Activated CD8-positive, alpha-beta memory T cell treated with anti-CD3 and anti-CD28 coated beads, Interleukin-2, amount 50 U/mL, for 4 hours (primary cell): ENCODE measurements at regions not wholly inside any gene's neighbourhood (a gene's known extent, or its start where the extent isn't known, plus 50 kb on each side); places are given as distances from the start of the nearest gene placed in this dataset.
"Not testable (repeated sequence)": the region's sequence is repeated elsewhere in the genome, so short reads cannot be mapped to it uniquely, and the experiment has no call there.

Experiments used
- DNase-seq: peaks from one replicate; pipeline ENCODE4 v3.0.0-alpha.2; 2020

GRCh38 chrX:63285375-63285774, 65.8 kb downstream of the SPIN4 start:
- no peak for DNase-seq

- DNase-seq: no peak
Measured at GRCh38 chrX:63284659-63285058, 66.5 kb downstream of the SPIN4 start.

DNA sequence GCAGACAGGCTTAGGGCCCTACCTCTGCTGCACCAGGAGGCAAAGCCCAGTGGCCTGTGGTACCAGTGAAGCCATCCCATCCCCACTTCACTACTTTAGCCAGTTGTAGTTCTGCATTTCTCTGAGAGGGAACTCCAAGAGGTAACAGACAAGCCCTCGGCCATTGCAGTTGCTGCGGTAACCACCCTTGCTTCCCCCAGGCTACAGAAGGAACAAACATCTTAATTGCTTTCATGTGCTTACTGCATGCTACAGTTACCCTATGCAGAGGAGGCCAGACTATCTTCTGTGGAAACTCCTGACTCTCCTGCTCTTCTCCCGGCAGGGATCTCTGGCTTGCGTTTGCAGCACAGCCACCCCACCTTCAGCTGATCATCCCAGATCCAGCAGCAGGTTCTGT, 67.8 kb downstream of the SPIN4 start:
- no peak for DNase-seq

DNA sequence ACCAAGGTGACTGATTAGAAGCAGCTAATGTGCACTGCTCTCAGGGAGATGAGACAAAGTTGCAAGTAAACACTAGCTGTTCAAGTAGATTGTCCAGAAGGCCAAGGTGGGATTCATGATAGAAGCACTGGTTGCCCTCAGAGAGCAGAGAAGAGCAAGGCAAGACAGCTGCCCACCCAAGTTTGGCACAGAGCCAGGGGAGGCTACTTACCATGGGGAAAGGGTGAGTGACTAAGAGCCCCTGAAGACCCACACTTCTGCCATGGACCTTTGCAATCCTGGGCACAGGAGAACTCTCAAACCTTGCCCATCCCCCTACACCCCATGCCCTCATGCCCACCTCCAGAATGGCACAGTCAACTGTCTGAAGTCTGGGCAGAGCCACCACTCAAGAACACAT, 68.3 kb downstream of the SPIN4 start:
- no peak for DNase-seq

DNA sequence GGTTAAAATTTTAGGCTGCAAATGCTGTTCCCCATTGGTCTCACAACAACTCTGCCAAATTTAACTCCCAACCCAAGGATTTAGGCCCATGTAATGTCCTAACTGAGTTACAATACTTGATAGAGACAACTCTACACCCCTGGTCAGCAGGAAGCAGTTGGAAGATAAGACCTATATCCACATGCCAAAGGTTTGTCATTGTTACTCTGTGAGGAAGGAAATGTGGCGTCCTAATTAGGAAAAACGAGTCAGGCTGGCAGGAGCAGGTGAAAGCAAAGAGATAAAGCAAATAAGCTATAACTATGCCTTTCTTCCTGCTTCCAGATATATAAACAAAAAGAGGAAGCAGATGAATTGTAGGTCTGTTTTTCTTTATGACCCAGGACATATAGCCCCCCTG, 69.1 kb downstream of the SPIN4 start:
- no peak for DNase-seq

- no peak for DNase-seq
Measured at GRCh38 chrX:63281465-63281864, 69.7 kb downstream of the SPIN4 start.

DNA sequence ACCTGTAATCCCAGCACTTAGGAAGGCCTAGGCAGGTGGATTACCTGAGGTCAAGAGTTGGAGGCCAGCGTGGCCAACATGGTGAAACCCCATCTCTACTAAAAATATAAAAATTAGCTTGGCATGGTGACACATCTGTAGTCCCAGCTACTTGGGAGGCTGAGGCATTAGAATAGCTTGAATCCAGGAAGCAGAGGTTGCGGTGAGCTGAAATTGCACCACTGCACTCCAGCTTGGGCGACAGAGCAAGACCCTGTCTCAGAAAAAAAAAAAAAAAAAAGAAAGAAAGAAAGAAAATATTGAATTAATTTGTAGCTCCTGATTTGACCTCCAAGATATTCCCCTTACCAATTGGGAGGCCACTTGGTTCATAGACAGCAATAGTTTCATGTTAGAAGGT, 73.7 kb downstream of the SPIN4 start:
- not testable (repeated sequence) for DNase-seq

DNA sequence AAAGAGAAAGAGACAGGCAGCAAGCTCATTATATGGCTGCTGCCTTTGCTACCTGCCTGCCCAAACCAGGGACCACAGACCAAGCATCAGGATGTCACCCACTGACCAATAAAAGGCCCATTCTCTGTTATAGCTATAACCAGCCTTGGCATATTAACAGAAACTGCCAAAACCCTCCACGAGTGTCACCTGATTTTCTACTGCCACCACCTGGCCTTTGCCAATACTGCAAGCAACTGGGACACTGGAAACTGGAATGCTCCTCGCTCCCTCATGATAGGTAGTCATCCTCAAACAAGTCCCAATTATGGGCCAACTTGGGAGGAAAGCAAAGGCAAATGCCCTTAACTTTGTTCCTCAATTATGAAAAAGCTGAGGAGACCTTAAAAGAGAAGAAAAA, 76.0 kb downstream of the SPIN4 start:
- DNase-seq: no peak

DNA sequence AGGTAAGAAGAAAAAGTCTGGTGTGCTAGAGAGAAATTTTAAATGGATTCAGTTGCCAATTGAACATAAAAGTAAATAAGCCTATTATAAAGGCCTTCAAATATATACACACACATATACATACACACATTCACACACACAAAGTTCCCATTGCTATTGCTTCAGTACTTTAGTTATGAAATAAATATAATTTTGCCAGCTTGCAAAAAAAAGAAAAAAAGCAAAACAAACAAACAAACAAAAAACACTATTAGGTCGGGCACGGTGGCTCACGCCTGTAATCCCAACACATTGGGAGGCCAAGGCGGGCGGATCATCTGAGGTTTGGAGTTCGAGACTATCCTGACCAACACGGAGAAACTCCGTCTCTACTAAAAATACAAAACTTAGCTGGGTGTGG, 80.3 kb downstream of the SPIN4 start:
- no peak for DNase-seq

DNA sequence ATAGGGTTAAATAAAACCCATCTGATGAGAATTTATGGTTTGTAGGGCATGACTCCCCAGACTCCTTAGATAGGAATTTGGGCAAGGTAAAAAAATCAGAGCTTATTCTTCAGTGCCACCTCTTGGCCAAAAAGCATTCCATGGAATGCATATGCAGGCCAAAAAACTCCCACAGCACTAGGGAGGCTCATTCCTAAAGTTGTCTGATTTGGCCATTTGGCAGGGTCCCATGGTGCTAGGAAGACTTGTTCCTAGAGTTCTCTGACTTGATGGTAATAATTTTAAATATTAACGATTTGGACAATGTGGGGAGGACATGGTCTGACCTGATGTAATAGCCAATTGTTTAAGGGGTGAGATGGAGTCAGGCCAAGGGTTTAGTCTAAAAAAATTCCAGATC, 93.0 kb downstream of the SPIN4 start:
- DNase-seq: no peak

DNA sequence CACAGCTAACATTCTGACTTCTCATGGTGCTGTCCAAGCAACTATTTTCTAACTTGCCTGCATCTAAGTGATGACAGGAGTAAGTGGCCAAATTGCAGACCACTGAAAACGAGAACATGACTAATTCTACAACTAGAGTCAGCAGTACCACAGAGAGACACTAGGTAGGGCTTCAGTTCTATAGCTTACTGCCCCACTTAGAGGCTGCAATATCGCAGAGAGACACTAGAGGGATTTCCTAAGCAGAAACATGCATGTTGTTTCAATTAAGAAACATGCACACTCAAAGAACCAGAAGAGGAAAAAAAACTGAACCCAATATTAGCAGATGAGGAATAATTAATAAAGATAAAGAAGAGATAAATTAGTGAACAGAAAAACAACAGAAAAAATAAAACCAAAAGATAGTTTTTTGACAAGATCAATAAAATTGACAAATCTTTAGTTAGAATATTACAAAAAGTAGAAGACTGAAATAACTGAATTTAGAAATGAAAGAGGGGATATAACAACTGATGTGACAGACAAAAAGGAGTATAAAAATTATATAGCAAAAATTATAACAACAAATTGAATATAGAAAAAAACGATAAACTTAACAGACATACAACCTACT, 100.8 kb downstream of the SPIN4 start:
- DNase-seq: peak; percentile 20

GRCh38 chrX:63242689-63243088, 108.4 kb downstream of the SPIN4 start:
- DNase-seq: not testable (repeated sequence)

DNA sequence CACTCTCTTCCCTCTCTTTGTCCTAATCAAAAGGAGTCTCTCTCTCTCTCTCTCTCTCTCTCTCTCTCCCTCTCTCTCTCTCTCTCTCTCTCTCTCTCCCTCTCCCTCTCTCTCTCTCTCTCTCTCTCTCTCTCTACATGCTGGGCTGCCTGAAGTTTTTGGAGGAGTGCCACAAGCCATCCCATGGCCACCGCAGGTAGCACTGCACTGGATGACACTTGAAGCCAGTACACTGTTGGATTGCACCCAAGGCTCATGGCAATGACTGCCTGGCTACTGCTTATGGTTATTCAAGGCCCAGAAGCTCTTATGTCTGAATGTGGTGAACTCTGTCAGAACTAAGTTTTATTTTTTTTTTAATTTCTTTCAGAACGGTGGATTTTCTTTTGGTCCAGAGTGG, 115.2 kb downstream of the SPIN4 start:
- not testable (repeated sequence) for DNase-seq

DNA sequence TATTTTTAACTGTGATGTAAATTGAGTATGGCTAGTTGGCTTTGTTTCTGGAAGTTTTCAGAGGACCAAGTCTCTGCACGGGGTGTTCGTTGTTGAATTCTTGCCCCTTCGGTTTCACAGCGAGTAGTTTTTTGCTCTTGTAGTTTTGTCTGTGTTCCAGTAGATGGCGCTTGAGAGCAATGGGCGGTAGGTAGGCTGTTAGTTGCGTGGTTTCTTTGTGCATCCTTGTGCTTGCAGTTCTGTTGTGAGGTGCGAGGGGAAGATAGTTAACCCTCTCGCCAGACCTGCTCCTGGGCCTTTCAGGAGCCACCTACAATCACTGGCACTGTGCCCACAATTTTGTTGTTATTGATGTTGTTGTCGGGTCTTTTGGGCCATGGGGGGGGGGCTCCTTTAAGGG, 118.1 kb downstream of the SPIN4 start:
- not testable (repeated sequence) for DNase-seq

DNA sequence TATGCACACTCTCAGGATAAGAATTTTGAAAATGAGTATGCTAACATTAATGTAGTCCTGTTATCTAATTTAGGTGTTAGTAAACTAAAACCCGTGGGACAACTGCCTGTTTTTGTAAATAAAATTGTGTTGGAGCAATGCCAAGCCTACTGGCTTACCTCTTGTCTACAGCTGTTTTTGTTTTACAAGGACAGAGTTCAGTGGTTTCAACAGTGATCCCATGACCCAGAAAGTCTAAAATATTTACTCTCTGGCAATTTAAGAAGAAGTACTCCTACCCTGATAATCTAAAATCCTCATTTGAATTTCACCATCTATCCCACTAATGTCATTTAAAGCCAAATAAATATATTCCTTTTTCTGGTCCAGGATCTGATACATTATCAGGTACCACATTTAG, 132.9 kb downstream of the SPIN4 start:
- not testable (repeated sequence) for DNase-seq

DNA sequence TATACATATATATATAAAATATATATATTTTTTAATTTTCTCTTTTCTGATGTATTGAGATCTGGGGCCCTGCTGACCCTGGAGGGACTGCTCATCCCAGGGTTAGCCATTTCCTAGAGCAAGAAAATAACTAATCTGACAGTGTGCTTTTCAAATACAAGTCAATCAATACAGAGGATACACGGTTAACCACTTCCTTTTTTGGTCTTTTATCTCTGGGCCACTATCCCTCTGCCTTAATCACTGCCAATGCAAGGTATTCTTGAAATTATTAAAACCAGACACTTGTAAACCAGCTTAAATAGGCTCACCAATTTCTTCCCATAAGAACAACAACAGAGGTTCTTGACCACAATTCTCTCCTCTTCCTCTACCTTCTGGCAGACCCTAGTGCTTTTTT, 133.6 kb downstream of the SPIN4 start:
- DNase-seq: not testable (repeated sequence)

- DNase-seq: not testable (repeated sequence)
Measured at GRCh38 chrX:63209645-63210044, 141.5 kb downstream of the SPIN4 start.

DNA sequence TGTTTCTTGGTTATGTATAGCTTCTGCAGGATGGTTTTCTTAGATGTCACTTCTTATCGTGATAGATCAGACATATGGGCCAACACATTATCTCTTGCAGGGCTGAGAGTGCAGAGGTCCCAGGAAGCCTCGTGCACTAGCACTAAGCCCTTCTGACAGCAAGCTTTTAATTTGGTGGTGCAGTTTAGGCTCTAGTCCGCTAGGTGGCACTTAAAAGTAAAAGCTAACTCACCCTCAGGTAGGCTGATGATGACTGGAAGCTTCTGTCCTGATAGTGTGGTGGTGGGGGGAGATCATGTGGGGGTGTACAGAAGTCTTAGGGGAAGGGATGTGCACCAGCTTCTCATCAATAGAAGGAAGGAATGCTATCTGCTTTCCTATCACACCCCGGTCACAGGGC, 142.0 kb downstream of the SPIN4 start:
- not testable (repeated sequence) for DNase-seq

GRCh38 chrX:63204266-63205074, 146.7 kb downstream of the SPIN4 start:
- not testable (repeated sequence) for DNase-seq

GRCh38 chrX:63201987-63202386, 149.1 kb downstream of the SPIN4 start:
- not testable (repeated sequence) for DNase-seq

- DNase-seq: not testable (repeated sequence)
Measured at GRCh38 chrX:63198693-63199092, 152.4 kb downstream of the SPIN4 start.

DNA sequence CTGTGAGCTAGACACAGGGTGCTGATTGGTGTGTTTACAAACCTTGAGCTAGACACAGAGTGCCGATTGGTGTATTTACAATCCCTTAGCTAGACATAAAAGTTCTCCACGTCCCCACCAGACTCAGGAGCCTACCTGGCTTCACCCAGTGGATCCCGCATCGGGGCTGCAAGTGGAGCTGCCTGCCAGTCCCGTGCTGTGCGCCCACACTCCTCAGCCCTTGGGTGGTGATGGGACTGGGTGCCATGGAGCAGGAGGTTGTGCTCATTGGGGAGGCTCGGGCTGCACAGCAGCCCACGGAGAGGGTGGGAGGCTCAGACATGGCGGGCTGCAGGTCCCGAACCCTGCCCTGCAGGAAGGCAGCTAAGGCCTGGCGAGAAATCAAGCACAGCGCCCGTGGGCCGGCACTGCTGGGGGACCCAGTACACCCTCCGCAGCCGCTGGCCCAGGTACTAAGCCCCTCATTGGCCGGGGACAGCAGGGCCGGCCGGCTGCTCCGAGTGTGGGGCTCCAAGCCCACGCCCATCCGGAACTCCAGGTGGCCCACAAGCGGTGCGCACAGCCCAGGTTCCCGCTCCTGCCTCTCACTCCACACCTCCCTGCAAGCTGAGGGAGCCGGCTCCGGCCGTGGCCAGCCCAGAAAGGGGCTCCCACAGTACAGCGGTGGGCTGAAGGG, 158.6 kb downstream of the SPIN4 start:
- not testable (repeated sequence) for DNase-seq

DNA sequence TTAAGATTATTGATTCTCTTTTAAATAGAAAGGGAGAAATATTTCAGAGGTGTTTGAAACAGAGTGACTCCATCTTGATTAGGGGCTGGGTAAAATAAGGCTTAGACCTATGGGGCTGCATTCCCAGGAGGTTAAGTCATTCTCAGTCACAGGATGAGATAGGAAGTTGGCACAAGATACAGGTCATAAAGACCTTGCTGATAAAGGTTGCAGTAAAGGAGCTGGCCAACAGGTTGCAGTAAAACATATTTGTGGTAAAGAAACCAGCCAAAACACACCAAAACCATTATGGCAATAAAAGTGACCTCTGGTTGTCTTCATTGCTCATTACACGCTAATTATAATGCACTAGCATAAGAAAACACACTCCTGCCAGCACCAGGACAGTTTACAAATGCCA, 165.0 kb downstream of the SPIN4 start:
- DNase-seq: no peak

GRCh38 chrX:63179852-63180251, 171.3 kb downstream of the SPIN4 start:
- not testable (repeated sequence) for DNase-seq
